ENCODE measurements at regions not wholly inside any gene's neighbourhood (a gene's known extent, or its start where the extent isn't known, plus 50 kb on each side); places are given as distances from the start of the nearest gene placed in this dataset.
"Not testable (repeated sequence)": the region's sequence is repeated elsewhere in the genome, so short reads cannot be mapped to it uniquely, and the experiment has no call there.

DNA sequence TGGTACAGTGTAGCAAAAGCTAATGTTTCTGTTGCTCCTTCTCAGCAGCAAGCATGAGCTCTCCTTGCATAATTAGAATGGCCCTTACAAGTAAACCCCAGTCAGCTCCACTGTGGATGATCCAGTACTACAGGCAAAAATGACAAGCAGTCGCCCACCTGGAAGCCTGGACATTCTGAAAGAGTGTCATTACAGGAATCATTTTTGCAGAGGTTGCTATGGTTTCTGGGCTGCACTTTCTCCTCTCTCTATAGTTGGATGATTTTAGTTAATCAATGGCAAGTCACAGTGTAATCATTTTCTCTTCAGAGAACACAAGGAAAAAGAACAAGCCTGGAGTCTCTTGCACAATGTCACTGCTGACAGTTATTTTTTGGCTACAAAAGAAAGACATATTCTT lies 102.9 kb upstream of the MYO3A start:
- TF ChIP-seq, protein P1, sequence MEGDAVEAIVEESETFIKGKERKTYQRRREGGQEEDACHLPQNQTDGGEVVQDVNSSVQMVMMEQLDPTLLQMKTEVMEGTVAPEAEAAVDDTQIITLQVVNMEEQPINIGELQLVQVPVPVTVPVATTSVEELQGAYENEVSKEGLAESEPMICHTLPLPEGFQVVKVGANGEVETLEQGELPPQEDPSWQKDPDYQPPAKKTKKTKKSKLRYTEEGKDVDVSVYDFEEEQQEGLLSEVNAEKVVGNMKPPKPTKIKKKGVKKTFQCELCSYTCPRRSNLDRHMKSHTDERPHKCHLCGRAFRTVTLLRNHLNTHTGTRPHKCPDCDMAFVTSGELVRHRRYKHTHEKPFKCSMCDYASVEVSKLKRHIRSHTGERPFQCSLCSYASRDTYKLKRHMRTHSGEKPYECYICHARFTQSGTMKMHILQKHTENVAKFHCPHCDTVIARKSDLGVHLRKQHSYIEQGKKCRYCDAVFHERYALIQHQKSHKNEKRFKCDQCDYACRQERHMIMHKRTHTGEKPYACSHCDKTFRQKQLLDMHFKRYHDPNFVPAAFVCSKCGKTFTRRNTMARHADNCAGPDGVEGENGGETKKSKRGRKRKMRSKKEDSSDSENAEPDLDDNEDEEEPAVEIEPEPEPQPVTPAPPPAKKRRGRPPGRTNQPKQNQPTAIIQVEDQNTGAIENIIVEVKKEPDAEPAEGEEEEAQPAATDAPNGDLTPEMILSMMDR (IDR thresholded peaks at IDR 0.05; ENCODE audit: insufficient read depth, low read length, poor library complexity, severe bottlenecking), result no peak
- no peak overlapping the region for H3K4me3 ChIP-seq (ENCODE audit: low read depth, low read length)
- DNase-seq (ENCODE audit: low read depth), result peak; percentile 52
- no peaks in the 10 kb centered on the region for H3K27me3 ChIP-seq (ENCODE audit: control insufficient read depth, insufficient read depth, low read length)
- no peaks in the 10 kb centered on the region for H3K36me3 ChIP-seq (ENCODE audit: control insufficient read depth, insufficient read depth, low read length)

DNA sequence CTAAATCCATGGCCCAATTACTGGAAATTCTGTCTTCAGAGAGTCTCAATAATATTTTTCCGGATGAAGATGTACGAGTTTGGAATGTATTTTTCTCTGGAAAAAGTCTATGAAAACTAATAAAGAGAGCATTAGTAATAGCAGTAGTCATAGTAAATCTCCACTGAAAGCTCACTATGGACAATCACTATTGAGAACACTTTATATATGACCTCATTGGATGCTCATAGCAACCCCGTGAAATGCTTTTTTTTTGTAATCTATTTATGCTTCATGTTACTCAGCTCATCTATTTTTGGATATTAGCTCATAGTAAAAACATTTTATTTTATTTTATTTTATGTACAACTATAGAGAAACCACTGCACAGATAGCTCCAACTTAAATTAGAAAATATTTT lies 94.3 kb upstream of the MYO3A start:
- DNase-seq (ENCODE audit: low read depth), result no peak
- no peaks in the 10 kb centered on the region for H3K27me3 ChIP-seq (ENCODE audit: control insufficient read depth, insufficient read depth, low read length)
- TF ChIP-seq, protein P1 (IDR thresholded peaks at IDR 0.05; ENCODE audit: insufficient read depth, low read length, poor library complexity, severe bottlenecking), result no peak
- no peak overlapping the region for H3K4me3 ChIP-seq (ENCODE audit: low read depth, low read length)
- no peaks in the 10 kb centered on the region for H3K36me3 ChIP-seq (ENCODE audit: control insufficient read depth, insufficient read depth, low read length)

DNA sequence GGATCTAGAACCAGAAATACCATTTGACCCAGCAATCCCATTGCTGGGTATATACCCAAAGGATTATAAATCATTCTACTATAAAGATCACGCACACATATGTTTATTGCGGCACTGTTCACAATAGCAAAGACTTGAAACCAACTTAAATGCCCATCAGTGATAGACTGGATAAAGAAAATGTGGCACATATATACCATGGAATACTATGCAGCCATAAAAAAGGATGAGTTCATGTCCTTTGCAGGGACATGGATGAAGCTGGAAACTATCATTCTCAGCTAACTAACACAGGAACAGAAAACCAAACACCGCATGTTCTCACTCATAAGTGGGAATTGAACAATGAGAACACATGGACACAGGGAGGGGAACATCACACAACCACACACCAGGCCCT lies 93.2 kb upstream of the MYO3A start:
- not testable (repeated sequence) for H3K4me3 ChIP-seq (ENCODE audit: low read depth, low read length); H3K27me3 ChIP-seq (ENCODE audit: control insufficient read depth, insufficient read depth, low read length); H3K36me3 ChIP-seq (ENCODE audit: control insufficient read depth, insufficient read depth, low read length); DNase-seq (ENCODE audit: low read depth)

DNA sequence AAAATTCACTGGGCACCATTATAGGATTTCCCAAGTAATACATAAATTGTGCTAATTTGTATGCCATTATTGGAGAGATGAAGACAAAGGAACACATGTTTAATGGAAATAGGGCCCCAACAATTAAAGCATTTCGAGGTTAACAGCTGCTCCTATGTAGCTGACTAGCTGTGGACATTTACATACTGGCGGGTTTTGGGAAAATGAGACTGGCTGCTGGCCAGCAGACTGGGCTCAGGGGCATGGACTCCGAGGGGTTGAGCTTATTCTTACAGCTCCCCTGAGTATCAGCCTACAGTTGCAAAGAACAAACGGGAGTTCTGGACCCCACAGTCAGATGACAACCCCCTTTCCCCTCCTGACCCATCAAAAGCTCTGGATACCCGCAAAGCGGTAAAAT lies 91.9 kb upstream of the MYO3A start:
- no peak for DNase-seq (ENCODE audit: low read depth)
- Histone ChIP-seq H3K27me3 (ENCODE audit: control insufficient read depth, insufficient read depth, low read length) (no peaks in the 10 kb centered on the region), H3K4me3 (ENCODE audit: low read depth, low read length) (no peak overlapping the region), H3K36me3 (ENCODE audit: control insufficient read depth, insufficient read depth, low read length) (no peaks in the 10 kb centered on the region)
- TF ChIP-seq, protein P1 (IDR thresholded peaks at IDR 0.05; ENCODE audit: insufficient read depth, low read length, poor library complexity, severe bottlenecking), result no peak

DNA sequence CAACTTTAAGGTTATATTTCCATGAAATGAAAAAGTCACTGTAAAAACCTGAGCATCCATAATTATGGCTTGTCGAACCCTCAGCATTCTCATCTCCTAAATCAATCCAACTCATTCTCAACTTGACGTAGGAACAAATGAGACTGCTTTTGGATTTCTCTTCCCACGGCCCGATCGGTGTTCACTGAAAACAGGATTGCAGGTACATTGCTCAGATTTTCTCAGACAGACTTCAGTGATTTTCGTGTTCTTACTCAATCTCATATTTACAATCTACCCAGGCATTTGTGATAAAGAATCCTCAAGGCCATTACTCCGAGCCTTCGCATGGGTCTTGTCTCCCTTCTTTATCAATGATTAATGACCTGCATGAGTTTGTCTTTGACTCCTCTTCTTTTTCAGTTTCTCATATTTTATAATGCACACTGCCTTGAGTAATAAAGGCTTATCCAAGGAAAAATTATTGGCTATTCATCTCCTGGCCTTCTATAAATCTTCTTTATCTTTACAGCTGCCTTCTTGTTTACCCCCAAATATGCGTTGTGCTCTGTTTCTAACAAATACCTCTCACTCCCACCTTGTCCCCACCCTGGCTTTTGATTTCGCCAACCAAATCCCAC lies 90.4 kb upstream of the MYO3A start:
- H3K27me3 ChIP-seq (ENCODE audit: control insufficient read depth, insufficient read depth, low read length), result no peaks in the 10 kb centered on the region
- no peaks in the 10 kb centered on the region for H3K36me3 ChIP-seq (ENCODE audit: control insufficient read depth, insufficient read depth, low read length)
- no peak overlapping the region for H3K4me3 ChIP-seq (ENCODE audit: low read depth, low read length)
- TF ChIP-seq, protein P1 (IDR thresholded peaks at IDR 0.05; ENCODE audit: insufficient read depth, low read length, poor library complexity, severe bottlenecking), result no peak
- DNase-seq (ENCODE audit: low read depth), result no peak

GRCh38 chr10:25844716-25845115 lies 89.3 kb upstream of the MYO3A start:
- H3K36me3 ChIP-seq (ENCODE audit: control insufficient read depth, insufficient read depth, low read length); DNase-seq (ENCODE audit: low read depth); H3K27me3 ChIP-seq (ENCODE audit: control insufficient read depth, insufficient read depth, low read length); H3K4me3 ChIP-seq (ENCODE audit: low read depth, low read length): not testable (repeated sequence)

DNA sequence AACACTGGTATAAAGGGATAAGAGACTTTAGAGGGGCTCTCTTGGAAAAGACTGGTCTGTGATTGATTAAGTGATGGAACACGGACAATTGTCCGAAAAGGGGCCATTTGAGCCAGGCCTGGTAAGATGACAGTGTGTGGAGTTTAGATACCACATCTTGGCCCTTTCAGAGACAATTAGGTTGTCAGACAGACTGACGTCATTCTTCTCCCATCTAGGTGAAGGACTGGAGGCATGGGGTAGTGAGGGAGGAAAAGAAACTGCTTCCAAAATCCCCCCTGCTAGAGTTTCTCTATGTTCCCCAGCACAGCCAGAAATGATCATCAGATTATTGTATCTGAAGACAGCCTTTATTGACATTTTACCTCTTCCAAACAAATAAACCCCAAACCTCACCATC lies 84.8 kb upstream of the MYO3A start:
- no peak for DNase-seq (ENCODE audit: low read depth)
- no peaks in the 10 kb centered on the region for H3K27me3 ChIP-seq (ENCODE audit: control insufficient read depth, insufficient read depth, low read length)
- TF ChIP-seq, protein P1 (IDR thresholded peaks at IDR 0.05; ENCODE audit: insufficient read depth, low read length, poor library complexity, severe bottlenecking), result no peak
- no peaks in the 10 kb centered on the region for H3K36me3 ChIP-seq (ENCODE audit: control insufficient read depth, insufficient read depth, low read length)
- no peak overlapping the region for H3K4me3 ChIP-seq (ENCODE audit: low read depth, low read length)

Data from kidney epithelial cell (primary cell).